Epithelial cell of esophagus (primary cell): ENCODE measurements at regions not wholly inside any gene's neighbourhood (a gene's known extent, or its start where the extent isn't known, plus 50 kb on each side); places are given as distances from the start of the nearest gene placed in this dataset.
A peak's percentile ranks its signal among the peaks of the same experiment; 100 is the strongest.

Experiments used
- DNase-seq: peaks from one replicate; pipeline ENCODE4 v3.0.0; 2010; ENCODE audit warnings: low read depth
- H3K4me3 ChIP-seq: 2 replicates; pipeline ENCODE4 v1.5.1; 2011; ENCODE audit warnings: mild to moderate bottlenecking, low read length, control low read depth
- TF ChIP-seq, protein P1 (sequence below): IDR thresholded peaks from 2 replicates; pipeline ENCODE4 v1.5.1; 2011; ENCODE audit warnings: low read depth, mild to moderate bottlenecking, low read length, control low read depth, inconsistent platforms; ENCODE audit not compliant: insufficient read depth; ENCODE audit errors: missing control alignments

DNA sequence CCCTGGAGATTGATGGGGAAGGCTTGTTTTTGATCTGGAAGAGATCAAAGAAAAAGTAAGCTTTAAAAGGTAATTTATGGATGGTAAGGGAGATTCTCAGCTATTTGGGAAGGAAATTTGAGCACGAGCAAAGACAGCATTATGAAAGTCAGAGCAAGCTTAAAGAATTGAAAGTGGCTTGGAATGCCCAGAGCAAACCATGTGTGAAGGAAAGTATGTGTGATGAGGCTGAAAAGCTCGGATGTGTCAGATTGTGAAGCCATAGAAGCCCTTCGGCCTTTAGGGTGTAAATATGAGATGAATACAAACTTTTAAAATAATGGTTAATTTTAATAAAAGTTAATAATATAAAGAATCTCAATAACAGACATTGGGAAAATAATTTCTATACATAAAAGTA, 377.4 kb upstream of the DSEL start:
- TF ChIP-seq, protein P1, sequence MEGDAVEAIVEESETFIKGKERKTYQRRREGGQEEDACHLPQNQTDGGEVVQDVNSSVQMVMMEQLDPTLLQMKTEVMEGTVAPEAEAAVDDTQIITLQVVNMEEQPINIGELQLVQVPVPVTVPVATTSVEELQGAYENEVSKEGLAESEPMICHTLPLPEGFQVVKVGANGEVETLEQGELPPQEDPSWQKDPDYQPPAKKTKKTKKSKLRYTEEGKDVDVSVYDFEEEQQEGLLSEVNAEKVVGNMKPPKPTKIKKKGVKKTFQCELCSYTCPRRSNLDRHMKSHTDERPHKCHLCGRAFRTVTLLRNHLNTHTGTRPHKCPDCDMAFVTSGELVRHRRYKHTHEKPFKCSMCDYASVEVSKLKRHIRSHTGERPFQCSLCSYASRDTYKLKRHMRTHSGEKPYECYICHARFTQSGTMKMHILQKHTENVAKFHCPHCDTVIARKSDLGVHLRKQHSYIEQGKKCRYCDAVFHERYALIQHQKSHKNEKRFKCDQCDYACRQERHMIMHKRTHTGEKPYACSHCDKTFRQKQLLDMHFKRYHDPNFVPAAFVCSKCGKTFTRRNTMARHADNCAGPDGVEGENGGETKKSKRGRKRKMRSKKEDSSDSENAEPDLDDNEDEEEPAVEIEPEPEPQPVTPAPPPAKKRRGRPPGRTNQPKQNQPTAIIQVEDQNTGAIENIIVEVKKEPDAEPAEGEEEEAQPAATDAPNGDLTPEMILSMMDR: no peak
- H3K4me3 ChIP-seq: no peak overlapping the region
- DNase-seq: no peak

DNA sequence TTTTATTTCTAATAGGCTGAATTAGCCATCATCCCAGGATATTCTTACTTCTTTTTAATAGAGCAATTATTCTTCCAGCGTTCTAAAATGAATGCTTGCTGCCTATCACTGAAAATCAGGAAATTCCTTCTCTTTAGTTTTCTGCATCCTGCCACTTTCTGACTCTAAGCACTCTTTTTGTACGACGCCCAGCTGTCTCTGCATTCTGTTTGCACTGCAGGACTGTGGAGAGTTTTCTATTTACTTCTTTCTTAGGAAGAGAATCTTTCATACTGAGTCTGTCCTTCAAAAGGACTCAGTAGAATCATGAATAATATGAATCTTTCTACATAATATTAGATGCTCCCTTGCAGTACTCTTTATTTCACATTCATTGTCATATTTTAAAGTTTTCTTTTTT, 360.4 kb upstream of the DSEL start:
- no peak for DNase-seq
- TF ChIP-seq, protein P1: no peak
- H3K4me3 ChIP-seq: no peak overlapping the region

DNA sequence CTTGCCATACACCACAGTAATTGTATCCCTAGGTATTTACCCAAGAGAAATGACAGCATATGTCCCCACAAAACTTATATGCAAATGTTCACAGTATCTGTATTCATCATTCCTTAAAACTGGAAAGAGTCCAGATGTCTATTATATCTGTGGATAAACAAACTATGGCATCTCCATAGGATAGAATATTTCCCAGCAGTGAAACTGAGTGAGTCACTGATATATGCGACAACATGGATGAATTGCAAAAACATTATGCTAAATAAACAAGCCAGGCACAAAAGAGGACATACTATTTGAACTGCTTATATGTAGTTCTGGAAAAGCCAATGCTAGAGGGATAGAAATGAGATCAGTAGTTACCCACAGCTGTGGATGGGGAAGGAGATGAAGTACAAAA, 359.4 kb upstream of the DSEL start:
- peak; percentile 14 for DNase-seq
- H3K4me3 ChIP-seq: no peak overlapping the region
- TF ChIP-seq, protein P1: no peak

DNA sequence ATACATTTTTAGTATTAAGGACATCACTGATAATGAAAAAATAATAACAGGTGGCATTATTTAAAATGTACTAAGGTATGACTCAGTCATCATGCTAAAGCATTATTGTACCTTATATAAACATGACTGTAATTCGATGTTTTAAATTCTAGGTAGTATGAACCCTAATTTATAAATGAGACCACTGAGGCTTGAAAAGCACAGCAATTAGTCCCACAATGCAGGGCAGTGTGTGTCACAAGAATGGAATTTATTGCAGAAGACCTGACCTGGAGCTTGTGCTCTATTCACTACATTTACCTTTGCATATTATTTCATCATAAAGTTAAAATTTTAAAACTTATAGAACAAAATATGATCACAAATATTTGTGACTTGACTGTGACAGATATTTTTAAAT, 358.5 kb upstream of the DSEL start:
- peak; percentile 11 for DNase-seq
- TF ChIP-seq, protein P1: no peak
- no peak overlapping the region for H3K4me3 ChIP-seq

DNA sequence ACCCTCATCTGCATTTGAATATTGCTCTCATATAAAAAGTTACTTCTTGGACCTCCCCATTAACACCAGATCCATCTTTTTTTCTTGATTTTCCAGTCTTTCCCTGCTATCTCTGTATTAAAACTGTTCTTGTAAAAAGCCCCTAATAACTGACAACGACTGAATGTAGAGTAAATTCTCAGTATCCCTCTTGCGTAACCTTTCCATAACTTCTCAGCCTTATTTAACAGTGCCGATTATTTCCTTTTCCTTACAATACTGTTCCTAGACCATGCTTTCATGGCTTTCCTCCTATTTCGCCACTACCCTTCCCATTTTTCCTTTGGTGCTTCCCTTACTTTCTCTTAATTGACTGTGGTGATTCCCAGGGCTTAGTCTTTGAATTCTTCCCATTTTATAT, 348.9 kb upstream of the DSEL start:
- TF ChIP-seq, protein P1: no peak
- no peak for DNase-seq
- H3K4me3 ChIP-seq: no peak overlapping the region

DNA sequence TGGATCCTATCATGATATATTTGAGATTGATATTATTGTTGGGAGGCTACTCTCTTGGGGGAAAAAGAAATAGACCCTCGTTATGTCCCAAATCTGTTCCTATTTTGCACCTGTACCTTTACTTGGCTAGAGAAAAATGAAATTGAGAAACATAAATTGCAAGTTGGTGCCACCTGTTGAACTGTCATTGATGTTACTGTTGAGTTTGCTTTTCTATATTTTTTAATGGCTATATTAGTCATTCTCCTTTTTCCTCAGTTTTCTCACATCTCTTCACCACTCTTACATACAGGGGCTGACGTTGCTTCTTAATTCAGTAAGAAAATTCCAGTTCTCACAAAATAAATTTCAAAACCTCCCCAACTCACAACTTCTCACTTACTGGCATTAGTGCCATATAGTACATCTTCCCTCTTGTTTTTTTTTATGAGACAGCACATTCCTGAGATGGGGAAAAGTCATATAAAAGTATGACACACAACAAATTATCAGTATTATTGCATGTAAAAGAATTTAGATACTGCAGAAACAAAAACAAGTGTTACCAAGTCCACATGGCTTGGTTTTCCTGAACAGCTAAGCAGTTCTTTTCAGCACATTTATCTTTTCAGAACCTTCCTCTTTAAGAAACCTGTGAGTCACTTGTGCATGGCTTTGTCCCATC, 348.3 kb upstream of the DSEL start:
- H3K4me3 ChIP-seq: no peak overlapping the region
- TF ChIP-seq, protein P1: peak; percentile 10
- no peak for DNase-seq

DNA sequence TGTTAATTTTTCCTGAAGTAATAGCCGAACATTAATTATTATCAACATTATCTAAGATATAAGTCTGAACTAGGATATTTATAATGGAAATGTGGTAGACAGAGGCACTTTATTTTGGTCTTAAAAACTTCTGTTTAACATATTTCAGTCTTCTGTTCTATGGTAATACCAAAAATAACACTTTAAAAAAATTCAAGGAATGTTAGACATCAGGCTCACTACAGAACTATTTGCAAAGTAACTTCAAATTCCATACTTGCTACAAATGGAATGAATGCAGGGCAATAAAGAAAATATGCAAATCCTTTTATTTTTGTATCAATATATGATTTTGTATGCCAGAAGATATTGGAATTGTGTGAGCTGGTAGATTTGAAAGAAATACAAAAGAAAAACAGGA, 345.5 kb upstream of the DSEL start:
- no peak for DNase-seq
- no peak overlapping the region for H3K4me3 ChIP-seq
- TF ChIP-seq, protein P1: no peak
